GM18499 (cell line): ENCODE measurements at regions not wholly inside any gene's neighbourhood (a gene's known extent, or its start where the extent isn't known, plus 50 kb on each side); places are given as distances from the start of the nearest gene placed in this dataset.

Source experiments
- ATAC-seq: cut with Tn5 transposase; IDR thresholded peaks from one replicate; pipeline ENCODE4 v1.9.1; 2021; ENCODE audit warnings: moderate number of reproducible peaks; ENCODE audit not compliant: insufficient read depth, unreplicated experiment

DNA sequence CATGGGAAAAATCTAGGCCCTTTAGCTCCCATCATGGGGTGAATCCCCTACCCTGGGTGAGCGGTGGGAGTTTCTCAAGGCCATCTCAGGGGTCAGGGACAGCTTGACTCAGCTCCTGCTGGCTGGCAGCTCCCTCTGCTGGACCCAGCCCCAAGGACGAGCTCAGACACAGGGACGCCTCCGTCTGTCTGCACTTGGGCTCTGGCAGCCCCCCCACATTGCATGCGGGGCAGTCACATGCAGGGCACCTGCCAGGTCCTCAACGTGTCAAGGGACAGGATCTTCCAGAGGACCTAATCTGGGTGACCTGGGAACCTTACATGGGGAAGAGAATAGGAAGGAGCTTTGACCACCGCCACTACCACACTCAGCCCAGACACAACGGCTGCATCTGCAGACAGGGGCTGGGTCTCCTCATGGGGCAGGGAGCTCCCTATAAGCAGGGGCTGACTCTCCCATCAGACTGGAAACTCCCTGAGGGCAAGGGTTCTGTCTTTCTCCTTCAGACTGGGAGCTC is 173.4 kb downstream of the MRPL14 start:
- ATAC-seq: no peak

DNA sequence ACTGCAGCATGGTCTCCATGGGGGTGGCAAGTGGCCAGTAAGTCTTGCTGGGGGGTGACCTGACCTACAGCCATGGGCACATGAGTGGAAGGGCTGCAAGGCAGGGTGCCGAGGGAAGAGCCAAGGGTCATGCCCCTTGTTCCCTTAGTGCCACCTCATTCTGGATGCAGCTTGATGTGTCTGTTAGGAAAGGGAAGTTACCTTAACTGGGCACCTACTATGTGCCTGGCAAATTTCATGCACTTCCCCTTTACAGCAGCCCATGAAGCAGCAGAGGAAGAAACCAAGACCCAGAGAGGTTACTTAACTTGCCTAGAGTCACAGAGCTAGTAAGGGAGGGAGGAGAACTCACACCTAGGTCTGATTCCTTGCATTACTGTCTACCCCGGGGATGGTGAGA is 174.0 kb downstream of the MRPL14 start:
- no peak for ATAC-seq

DNA sequence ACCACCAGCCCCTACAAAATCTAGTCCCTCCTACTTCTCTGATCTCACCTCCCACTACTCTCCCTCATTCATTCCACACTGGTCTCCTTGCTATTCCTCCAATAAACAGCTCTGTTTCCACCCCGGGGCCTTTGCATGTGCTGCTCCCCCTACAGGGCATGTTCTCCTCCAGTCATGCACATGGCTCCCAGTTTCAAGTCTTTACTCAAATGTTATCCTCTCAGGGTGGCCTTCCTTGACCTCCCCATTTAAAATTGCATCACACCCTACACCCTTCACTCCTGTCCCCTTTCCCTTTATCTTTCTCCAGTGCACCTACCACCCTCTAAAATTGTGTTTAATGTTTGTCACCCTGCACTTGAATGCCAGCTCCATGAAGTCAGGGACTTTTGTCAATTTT is 174.5 kb downstream of the MRPL14 start:
- ATAC-seq: no peak

DNA sequence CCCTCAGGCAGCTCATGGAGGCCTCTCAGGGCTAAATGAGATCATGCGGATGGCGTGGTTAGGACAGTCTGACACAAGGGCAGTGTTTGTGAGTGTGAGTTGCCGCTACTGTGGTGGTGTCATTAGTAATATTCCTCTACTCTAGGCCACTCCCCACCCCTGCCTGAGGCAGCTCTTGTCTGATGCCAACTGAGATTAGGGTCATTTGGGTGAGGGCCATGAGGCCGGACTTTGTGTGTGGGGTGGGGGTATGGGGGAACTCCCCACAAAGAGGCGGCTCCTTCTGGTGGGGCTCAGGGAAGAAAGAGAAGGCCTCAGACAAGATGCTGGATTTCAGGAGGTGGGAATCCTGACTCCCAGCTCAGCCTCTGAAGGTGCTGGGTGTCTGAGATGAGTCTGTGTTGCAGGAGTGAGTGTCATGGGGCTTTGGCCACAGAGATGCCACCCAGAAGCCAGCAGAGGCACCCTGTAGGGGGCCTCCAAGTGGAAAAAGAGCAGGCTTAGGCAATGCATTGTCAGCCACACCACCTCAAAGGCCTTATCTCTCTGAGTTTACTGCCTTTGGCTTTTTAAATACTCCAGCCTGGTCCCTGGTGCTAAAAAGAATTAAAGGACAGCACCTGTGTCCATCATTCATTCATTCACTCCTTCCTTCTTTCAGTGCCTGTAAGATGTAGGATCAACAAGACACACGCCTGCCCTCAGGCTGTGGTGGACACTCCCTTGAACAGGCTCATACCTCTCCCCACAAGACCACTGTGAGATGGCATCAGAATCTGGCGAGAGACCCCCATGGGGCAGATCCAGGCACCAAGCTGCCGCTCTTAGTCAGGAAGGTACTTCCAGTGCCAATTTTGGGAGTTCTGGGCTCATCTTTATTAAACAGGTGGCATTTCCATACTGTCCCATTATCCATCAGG is 175.2 kb downstream of the MRPL14 start:
- no peak for ATAC-seq

DNA sequence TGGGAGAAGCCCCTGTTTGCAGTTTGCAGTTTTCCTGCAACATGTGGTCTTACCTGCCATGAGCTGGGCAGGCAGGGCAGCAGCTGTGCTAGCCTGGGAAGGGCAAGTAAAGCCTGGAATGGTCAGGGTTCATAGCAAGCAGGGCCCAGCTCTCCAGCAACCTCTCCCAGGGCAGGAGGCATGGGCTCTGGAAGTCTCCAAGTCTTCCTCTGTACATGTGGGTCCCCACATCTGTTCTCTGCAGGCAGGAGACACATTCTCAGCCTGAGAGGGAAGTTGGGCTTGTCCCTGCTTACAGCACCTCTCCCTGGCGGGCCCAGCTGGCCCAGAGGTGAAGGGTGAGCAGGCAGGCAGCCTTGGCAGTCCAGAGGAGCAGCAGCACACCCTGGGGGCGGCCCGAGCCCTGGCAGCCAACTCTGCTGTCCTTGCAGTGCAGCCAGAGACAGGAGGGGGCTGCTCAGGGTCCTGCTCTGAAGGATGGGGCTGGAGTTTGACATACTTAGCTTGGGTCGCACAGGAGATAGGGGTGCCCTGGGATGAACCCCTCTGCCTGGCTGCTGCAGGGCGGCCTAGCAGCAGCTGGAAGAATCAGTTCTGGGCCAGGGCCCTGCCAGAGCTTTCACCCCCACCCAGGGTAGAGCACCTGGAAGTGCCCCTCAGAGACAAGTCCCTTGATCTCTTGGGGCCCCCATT is 176.0 kb downstream of the MRPL14 start:
- ATAC-seq: no peak

DNA sequence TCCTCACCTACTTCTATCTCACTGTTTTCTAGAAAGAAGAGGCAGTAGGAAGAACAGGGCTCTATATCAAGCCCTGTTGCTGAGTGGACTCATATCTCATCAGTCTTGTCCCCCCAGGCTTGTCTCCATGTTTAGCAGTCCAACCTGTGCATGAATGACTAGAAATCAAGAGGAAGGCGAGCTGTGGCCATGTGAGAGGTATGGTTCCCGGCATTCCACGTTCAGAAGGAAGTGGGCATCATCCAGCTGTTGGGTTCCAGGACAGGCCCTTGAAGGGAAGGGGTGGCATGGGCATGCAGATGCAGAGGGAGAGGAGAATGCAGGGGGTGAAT is 176.6 kb downstream of the MRPL14 start:
- no peak for ATAC-seq

DNA sequence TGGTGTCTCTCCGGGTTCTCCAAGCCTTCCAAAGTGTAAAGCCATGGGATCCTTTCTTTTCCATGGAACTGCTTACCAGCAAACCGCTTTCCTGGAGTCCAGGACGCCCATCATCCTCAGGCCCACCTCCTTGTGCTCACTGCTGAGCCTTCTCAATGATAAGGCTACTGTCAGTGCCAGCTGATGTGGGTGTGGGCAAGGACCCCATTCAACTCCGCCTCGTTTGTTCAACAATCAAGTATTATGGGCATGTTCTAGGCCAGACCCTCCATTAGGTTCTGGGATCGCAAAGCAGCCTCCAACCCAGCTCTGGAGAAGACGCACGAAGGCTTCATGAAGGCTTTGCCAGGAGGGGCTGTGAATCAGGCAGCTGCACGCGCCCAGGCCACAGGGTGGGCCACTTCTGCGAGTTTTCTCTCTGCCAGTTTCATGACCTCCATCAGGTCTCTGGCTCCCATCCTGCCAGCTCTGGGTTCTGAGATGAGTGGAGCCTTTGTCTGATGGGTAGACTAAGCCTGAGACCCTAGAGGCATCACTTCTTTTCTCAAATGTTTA is 177.1 kb downstream of the MRPL14 start:
- no peak for ATAC-seq

DNA sequence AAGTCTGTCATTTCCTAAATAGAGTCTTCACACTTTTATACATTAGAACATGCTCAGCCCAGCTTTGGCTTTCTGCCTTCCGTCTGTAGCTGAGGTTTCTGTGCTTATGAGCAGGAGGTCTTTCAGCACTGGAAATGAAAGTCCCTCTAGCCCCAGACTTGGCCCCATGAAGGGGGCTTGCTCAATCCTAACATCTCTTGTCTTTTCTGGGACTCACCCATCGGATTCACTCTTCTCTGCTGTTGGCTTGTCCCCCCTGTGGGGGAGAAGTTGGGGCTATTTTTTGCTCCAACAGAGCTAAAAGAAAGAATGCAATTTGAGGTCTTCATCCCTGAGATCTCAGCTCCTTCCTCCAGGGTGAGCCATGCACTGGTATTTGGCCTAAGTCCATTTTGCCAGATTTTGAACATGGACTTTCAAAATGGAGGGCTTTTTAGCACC is 177.7 kb downstream of the MRPL14 start:
- ATAC-seq: no peak

DNA sequence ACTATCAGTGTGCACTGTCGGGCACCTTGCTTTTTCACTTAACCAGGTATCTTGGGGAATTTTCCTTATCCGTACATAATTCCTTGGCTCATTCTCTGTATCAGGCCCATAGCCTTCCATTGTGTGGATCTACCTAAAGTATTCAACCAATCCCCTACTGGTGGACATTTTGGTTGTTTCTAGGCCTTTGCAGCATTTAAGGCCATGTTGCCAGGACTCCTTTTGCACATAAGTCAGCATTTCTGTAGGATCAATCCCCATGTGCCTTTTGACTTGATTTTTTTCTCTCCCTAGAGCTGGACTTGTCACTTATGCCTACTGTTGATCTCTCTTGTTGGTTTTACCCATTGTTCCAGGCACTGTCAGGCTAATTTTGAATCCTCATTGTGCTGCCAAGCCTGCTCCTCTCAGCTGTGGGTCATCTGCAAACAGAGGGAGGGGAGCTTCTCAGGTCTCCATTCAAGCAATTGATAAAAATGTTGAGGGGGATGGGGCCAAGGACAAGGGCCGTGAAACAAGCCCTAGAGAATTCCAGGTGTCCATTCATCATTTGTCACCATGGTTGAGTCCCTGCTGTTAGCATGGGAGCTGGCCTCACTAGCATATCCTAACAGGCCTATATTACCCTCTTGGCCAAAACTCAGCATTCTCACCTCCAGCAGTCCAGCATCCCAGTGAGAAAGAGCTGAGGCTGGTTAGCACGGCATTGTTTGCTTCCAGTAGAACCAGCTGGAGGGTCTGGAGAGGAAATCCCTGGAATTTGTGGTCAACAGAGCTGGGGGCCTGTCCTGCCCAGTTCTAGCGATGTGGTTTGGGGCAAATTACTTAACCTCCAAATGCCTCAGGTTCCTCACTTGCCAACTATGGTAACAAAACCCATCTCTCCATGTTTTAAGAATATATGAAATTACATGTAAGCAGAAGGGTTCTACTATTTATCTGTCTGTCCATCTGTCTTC is 178.4 kb downstream of the MRPL14 start:
- ATAC-seq: no peak

DNA sequence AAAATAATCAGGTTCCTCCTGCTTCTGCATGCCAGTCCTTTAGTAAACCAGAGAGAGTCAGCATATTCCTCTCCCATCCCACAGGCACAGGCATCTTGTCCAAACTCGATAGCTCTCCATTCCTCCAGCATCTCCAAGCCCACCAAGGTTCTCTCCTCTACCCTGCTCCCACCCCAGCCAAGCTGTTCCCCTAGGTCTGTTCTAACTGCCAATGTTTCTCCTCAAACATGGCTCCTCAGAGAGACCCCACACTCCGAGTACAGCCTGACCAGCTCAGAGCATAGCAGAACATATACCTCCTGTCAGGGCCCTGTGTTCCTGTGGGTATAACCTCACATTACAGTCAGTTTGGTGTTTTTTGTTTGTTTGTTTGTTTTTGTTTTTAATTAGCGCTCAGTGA is 177.8 kb downstream of the VEGFA start:
- no peak for ATAC-seq

DNA sequence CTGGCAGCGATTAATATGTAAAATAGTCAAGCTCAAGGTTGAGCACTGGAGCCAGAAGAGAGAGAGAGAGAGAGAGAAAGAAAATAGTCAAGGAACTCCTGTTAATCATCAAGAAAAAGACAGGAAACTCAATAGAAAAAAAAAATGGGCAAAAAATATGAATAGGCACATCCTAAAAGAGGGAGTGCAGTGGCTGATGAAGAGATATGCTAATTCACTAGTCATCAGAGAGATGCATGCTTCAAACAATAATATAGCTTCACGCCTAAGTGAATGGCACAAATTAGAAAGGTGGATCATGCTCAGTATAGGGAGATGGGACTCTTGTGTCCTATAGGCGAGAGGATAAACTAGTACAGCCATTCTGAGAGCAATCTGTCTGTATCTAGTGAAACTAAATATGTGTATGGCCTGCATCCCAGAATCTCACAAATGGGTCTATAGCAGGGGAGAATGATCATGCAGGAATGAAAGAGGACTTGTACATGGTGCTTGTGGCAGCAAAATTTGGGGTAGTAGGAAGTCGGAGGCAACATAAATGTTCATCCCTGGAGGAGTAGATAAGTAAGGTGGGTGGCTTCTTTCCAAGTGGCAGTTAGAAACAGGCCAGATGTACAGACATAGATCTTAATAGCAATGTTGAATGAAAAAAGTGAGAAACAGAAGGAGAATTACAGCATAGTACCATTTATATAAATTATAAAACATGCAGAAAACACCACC is 176.8 kb downstream of the VEGFA start:
- no peak for ATAC-seq

DNA sequence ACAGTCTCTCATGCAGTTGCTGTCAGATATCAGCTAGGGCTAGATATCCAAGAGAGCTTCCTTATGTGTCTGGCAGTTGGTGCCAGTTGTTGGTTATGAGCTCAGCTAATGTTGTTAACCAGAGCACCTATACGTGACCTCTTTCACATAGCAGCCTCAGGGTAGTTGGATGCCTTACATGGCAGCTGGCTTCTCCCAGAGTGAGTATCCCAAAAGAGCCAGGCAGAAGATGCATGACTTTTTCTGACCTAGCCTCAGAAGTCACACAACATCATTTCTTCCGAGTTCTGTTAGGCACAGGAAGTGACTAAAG is 175.7 kb downstream of the VEGFA start:
- no peak for ATAC-seq

DNA sequence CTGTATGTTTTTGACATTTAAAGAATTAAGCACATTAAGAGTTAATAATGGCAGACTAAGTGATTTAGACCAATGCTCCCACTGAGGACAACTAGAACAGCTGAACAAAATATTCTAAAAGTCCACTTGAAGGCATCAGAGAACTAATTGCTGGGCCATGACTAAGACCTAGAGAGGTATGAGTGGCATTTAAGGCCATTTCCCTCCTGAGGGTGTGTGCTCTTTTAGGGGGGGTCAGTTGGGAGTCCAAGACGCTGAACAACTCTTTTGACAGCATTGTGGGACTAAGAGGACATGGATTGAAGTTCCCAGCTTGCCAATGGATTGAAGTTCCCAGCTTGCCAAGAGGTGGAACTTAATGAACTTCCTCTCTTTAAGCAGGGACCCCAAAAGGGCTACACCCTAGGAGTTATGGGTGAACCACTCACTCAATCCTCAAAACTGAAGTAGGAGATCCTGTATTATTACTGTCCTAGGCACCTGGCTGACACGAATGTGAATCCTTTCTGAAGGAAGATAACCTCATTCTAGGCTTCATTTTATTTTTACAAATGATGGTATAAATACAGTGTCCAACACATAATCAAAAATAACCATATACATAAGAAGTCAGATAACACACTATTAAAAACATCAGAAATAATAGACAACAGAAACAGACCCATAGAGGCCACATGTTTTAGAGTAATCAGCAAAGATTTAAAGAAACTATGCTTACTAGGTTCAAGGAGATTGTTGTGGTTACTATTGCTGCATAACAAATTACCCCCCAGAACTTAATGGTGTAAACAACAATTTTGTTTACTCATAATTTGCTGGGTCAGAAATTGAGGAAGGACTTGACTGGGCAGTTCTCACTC is 175.1 kb downstream of the VEGFA start:
- ATAC-seq: no peak

DNA sequence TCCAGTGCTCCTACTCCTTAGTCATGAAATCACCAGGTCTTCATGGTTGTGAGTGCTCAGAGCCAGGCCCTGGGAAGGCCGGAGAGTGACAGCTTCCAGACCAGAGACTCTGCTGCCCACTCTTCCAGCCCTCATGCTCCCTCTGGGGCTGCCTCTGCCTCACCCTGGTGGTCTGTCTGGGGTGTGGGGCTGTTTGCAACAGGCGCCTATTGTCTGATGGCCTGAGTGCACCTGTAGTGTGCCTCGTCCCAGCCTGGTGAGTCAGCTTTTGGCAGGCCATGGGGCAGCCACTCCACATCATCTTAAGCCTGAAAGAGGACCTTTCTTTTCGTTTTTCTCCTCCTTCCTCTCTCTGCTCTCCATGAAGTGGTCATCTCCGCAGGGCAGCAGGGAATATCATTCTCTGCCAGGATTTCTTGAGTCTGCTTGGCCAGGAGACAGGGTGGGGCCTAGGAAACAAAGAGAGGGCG is 173.8 kb downstream of the VEGFA start:
- no peak for ATAC-seq

DNA sequence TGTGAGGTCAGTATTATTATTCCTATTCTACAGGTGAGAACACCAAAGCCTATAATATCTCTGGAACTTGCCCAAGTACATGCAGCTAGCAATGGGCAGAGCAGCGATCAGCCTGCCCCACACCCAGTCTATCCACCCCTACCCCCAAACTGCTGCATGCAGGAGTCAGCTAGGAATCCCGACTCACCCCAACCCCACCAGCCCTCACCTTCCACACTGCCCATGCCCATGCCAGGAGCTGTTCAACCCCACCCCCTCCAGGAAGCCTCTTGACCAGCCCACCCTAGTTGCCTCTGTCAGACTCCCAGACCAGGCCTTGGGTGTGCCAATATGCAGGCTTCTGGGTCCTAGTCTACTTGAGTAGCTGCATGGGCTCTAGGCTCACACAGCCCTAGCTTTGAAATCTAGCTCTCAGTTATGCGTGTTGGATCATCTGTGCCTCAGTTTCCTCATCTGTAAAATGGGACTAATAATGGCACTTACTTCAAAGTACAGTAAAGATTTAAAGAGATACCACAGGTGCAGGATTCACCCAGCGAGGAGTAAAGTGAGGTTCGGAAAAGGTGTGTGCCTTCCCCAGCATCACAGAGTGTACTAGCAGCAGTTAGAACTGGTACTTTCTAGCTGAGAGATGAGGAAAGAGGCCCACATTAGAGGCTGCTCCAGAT is 173.2 kb downstream of the VEGFA start:
- no peak for ATAC-seq

DNA sequence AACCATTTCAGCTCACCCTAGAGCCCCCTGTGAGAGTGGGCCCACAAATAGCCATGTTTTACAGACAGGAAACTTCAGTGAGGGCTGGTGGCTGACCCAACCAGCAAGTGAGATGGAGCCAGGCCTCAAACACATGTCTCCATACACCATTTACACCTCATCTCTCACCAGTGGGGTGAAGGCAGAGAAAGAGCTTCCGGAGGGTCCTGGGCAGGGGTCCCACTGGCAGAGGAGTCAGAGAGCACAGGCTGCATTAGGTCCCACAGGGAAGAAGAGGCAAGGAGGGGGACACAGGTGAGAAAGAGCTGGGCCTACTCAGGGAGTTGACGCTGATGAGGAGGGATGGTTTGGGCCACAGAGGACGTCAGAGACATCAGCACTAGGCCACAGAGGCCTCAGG is 172.6 kb downstream of the VEGFA start:
- ATAC-seq: no peak

DNA sequence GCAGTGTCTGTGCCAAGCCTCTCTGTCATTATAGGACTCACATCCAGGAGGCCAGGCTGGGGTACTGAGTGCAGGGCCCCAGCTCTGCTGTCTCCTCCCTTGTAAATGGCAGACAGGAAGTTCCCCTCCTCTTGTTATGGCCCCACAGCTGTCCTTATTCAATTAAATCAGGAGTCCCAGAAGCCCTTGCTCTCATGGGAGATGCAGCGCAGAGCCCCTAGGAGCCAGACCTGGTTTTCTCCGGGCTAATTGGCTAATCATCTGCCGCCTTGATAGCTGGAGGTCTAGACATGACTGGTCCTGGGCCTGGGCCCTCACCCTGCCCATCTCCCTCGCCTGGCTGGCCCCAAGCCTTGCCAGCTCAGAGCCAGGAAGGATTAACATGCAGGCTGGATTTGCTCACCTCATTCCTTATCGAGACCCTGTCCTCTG is 172.0 kb downstream of the VEGFA start:
- ATAC-seq: no peak

DNA sequence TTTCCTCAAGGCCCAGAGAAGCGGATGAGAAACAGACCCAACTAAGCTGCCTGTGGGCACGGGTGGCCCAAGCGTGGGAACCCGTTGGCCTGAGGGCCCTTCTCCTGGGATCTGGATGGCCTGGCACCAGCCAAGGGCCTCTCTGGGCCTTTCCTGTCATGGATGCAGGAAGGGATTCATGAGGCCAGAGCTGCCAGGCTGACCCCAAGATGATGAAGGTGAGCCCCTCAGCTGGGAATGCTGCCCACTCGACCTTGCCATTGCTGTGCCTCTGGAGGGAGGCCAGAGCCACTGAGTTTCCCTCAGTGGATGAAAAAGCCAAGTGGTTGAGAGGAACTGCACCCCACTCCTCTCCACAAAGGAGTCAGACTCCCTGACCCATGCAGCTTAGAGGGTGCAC is 171.2 kb downstream of the VEGFA start:
- ATAC-seq: no peak
